HS-5 (cell line): ENCODE measurements at regions not wholly inside any gene's neighbourhood (a gene's known extent, or its start where the extent isn't known, plus 50 kb on each side); places are given as distances from the start of the nearest gene placed in this dataset.
"Not testable (repeated sequence)": the region's sequence is repeated elsewhere in the genome, so short reads cannot be mapped to it uniquely, and the experiment has no call there.

Experiments used
- DNase-seq: peaks from one replicate; pipeline ENCODE4 v3.0.0-alpha.2; 2012; ENCODE audit warnings: low read depth

GRCh38 chr16:29294951-29295795, 111.3 kb downstream of the NPIPB11 start:
- DNase-seq = not testable (repeated sequence)

GRCh38 chr16:29294400-29294933, 112.0 kb downstream of the NPIPB11 start:
- DNase-seq = not testable (repeated sequence)

- DNase-seq = not testable (repeated sequence)
Measured at GRCh38 chr16:29293545-29293944, 113.0 kb downstream of the NPIPB11 start.

GRCh38 chr16:29292952-29293471, 113.5 kb downstream of the NPIPB11 start:
- not testable (repeated sequence) for DNase-seq

- not testable (repeated sequence) for DNase-seq
Measured at GRCh38 chr16:29291329-29292271, 114.9 kb downstream of the NPIPB11 start.

- peak; percentile 72 for DNase-seq
Measured at GRCh38 chr16:29290631-29291247, 115.8 kb downstream of the NPIPB11 start.

GRCh38 chr16:29289516-29290239, 116.8 kb downstream of the NPIPB11 start:
- not testable (repeated sequence) for DNase-seq

- not testable (repeated sequence) for DNase-seq
Measured at GRCh38 chr16:29288711-29289474, 117.6 kb downstream of the NPIPB11 start.

GRCh38 chr16:29287871-29288535, 118.5 kb downstream of the NPIPB11 start:
- DNase-seq = not testable (repeated sequence)

- DNase-seq = not testable (repeated sequence)
Measured at GRCh38 chr16:29287246-29287645, 119.3 kb downstream of the NPIPB11 start.

GRCh38 chr16:29286796-29287195, 119.7 kb downstream of the NPIPB11 start:
- DNase-seq = not testable (repeated sequence)

- not testable (repeated sequence) for DNase-seq
Measured at GRCh38 chr16:29286161-29286560, 120.3 kb downstream of the NPIPB11 start.

GRCh38 chr16:29285151-29285885, 121.2 kb downstream of the NPIPB11 start:
- DNase-seq = not testable (repeated sequence)

- DNase-seq = not testable (repeated sequence)
Measured at GRCh38 chr16:29284723-29285122, 121.8 kb downstream of the NPIPB11 start.

GRCh38 chr16:29284159-29284558, 122.4 kb downstream of the NPIPB11 start:
- DNase-seq = not testable (repeated sequence)

GRCh38 chr16:29278097-29278871, 128.2 kb downstream of the NPIPB11 start:
- DNase-seq = not testable (repeated sequence)

GRCh38 chr16:29276446-29276845, 130.1 kb downstream of the NPIPB11 start:
- DNase-seq = peak; percentile 15
